Right lung (tissue), 2 donors: ENCODE measurements at regions not wholly inside any gene's neighbourhood (a gene's known extent, or its start where the extent isn't known, plus 50 kb on each side); places are given as distances from the start of the nearest gene placed in this dataset.
A peak's percentile ranks its signal among the peaks of the same experiment; 100 is the strongest.

Experiments
- DNase-seq, 2 donors: peaks; one replicate each; pipeline ENCODE4 v3.0.0-alpha.2; 2013

GRCh38 chr10:76735866-76736265 is 901.7 kb downstream of the KCNMA1 start:
- DNase-seq, result no peak

- no peak for DNase-seq
Measured at GRCh38 chr10:76733441-76733936, 904.1 kb downstream of the KCNMA1 start.

DNA sequence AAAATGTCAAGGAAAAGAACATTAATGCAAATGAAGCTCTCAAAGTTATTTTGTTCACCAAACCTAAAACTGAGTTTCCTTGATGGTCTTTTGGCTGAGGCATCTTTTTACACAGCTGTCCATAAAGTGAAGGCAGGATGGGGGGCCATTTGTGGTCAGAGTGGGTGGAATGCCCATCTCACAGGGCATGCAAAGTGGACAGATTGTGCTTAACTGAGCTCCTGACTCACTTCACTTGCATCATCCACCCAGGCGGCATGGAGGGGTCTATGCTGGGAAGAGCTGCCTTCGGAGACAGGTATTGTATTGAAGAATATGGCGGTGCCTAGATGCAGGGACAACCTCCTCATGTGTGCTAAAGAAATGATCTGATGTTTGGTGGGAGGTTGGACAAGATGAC is 905.3 kb downstream of the KCNMA1 start:
- no peak for DNase-seq

DNA sequence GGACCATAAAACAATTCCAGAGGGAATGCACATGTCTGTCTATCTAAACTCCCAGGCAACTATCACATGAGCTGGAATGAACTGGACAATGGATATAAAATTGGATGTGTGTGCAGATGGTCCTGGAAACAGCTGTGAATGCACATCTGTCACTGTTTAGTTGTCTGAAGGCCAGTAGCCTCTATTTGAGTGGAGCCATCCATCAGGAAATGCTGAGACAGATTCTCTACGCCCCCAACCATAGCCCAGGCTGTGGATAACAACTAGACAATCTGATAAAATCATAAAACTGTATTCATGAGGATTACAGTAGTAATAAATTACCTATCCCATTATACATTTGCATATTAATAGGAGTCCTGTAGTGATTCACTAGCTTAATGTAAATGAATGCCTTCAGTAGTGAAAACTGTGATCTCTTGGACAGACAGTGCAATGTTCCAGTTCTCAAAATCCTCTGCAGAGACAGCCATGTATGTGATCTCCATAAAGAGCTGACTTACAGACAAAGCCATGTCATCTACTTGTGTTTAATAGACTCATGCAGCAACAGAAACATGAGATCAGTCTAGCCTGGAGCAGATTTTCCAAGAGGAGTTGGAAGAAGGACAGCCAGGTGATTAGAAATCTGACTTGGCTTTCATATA is 907.6 kb downstream of the KCNMA1 start:
- no peak for DNase-seq

DNA sequence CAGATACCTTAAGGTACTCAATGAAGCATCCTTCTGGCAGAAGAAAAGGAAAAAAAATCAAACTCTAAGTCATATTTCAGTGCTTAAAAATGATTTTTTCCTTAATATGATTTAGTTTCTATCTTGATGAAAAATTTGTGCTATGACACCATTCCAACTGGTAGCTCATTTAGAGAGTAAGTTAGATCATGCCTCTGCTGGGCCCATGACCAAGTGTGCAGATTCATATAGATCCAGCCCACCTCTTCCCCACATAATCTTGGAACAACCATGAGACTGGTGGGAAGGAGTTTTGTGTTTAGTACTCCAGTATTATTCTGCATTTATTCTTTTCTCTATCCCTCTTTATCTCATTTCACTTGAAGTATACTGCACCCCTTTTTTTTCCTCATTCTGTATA is 908.3 kb downstream of the KCNMA1 start:
- no peak for DNase-seq

DNA sequence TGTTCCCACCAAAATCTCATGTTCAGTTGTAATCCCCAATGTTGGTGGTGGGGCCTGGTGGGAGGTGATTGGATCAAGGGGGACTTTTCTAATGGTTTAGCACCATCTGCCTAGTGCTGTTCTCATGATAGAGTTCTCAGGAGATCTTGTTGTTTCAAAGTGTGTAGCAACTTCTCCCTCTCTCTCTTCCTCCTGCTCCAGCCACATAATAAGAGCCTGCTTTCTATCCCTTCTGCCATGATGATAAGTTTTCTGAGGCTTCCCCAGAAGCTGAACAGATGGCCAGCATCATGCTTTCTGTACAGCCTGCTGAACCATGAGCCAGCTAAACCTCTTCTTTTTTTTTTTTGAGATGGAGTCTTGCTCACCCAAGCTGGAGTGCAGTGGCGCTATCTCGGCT is 910.6 kb downstream of the KCNMA1 start:
- no peak for DNase-seq

DNA sequence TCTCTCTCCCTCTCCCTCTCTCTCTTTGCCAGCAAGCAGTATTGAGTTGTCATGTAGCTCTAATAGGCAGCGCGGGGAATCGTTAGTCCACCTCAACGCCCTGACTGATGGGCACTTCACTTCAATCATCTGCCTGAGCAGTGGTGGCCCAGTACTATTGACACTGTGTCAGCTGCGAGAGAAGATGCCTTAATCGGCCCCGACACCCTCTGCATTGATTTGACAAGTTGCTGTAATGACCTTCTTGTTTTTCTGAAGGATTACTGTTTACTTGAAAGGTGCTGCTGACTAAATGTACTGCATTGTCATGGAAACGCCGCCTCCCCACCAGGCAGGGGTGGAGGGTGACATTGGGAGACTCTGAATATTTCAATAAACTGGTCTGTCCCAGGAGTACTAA is 913.8 kb downstream of the KCNMA1 start:
- DNase-seq, result no peak

DNA sequence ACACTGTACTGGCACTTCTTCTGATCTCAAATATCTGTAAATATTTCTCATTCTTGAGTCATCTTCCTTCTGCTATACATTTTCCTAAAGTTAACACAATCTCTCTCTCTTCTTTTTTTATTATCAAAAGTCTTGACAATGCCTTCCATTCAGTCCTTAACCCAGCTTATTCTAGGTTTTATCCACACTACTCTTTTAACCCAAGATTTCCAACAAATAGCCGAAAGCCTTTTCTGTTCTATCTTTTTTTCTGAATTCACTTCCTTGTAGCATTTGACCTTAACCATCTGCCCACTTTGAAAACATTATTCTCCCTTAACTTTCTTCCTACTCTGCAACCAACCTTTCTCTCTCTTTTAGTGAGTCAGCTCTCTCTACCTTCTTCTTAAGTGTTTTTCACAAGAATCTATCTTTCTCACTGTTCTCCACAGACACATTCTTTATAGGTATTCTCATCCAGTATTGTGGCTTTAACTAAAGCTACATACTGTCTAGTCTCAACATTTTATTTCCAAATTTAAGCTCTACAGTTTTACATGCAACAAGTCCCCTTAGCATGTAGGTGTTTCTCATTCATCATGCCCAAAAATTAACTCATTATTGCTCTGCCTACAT is 915.6 kb downstream of the KCNMA1 start:
- DNase-seq, result no peak

GRCh38 chr10:76719006-76719405 is 918.6 kb downstream of the KCNMA1 start:
- DNase-seq, result no peak

GRCh38 chr10:76717141-76717540 is 920.5 kb downstream of the KCNMA1 start:
- no peak for DNase-seq

GRCh38 chr10:76711222-76711997 is 926.2 kb downstream of the KCNMA1 start:
- no peak for DNase-seq

DNA sequence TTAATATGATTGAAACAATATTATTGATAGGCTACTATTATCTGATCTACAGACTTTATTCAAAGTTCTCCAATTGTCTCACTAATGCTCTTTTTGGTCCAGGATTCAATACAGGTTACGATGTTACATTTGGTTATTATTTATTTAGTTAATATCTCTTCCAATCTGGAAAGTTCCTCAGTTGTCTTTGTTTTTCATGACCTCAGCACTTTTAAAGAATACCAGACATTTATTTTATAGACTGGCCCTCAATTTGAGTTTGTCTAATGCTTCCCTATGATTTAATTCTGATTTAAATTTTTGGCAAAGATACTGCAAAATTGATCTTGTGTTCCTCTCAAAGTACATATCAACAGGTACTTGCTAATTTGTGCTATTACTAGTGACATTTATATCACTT is 937.4 kb downstream of the KCNMA1 start:
- no peak for DNase-seq

- DNase-seq, result no peak
Measured at GRCh38 chr10:76697923-76698322, 939.7 kb downstream of the KCNMA1 start.

GRCh38 chr10:76695069-76695468 is 942.5 kb downstream of the KCNMA1 start:
- DNase-seq, result no peak

DNA sequence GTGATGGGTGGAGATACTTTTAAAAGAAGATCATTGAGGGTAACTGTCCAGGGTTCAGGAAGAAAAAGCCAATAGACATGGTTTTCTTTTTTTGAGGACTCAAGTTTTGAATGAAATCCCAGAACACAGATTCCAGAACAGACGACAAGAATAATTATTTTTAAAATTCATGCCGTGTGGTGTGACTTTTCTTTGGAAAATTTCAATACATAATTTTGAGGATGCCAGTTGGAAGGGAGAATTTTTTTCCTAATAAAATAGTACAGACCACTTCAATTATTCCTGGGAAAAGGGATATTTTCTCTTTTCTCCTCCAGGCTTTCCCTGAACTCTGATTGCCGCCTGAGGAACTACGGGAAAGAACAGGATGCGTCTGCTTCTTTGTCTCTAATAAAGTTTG is 951.4 kb downstream of the KCNMA1 start:
- no peak for DNase-seq

- DNase-seq, result no peak
Measured at GRCh38 chr10:76684968-76685367, 952.6 kb downstream of the KCNMA1 start.

GRCh38 chr10:76681153-76681552 is 956.5 kb downstream of the KCNMA1 start:
- DNase-seq, result no peak

DNA sequence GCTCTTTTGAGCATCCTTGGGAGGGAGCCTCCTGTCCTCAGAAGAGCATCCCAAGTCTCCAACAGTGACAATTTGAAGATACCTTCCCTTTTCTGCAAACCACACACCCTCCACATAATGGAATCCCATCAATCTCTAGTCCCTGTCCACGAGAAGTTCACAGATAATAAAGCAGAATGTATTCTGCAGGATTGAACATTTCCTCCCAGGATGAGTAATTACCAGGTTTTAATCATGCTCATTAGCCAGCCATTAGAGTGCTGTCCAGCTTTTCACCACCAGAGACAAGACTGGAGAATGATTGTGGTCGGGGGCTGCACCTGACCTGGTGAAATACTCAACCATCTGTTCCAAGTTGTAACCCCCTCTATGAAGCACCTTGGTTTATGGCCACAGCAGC is 958.6 kb downstream of the KCNMA1 start:
- DNase-seq, result no peak

DNA sequence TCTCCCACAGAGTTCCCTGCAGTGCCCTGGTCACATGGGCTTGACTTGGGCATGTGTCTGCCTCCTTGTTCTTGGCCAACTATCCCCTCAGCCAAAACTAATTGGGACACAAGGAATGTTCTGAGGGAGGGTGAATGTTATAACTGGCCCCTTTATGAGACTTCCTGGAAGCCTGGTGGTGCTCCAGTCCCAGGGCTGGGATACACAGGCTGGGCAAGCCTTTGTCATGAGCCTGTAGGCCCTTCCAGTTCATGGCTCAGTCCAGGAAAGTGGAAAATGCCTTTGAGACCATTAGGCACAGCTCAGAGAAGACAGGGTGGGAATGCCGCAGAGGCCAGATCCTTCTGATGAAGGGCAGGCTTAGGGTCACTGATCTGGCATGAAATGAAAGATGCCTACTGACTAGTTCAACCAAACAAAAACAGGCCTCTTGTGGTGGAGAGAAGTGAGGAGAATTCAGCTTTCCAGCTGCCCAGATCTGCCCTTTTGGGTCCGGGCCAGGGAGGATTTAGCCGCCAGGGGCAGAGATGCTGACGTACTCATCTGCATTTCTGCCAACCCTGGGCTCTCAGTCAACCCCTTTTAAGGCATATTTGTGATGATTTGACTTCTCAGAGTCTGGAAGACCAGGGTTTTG is 961.5 kb downstream of the KCNMA1 start:
- DNase-seq, result peak in 1 of 2 donors; percentile 31

GRCh38 chr10:76675561-76675950 is 962.1 kb downstream of the KCNMA1 start:
- DNase-seq, result no peak

- peak; percentile 83 to 88 for DNase-seq
Measured at GRCh38 chr10:76667408-76668370, 969.9 kb downstream of the KCNMA1 start.
